Epithelial cell of prostate (primary cell): ENCODE measurements at regions not wholly inside any gene's neighbourhood (a gene's known extent, or its start where the extent isn't known, plus 50 kb on each side); places are given as distances from the start of the nearest gene placed in this dataset.
"Not testable (repeated sequence)": the region's sequence is repeated elsewhere in the genome, so short reads cannot be mapped to it uniquely, and the experiment has no call there.

Experiments used
- DNase-seq: peaks from one replicate; pipeline ENCODE4 v3.0.0-alpha.2; 2011; ENCODE audit warnings: low read depth, low spot score
- H3K27ac ChIP-seq: fragments of 450-650 bp; 2 replicates; pipeline ENCODE4 v1.5.1; 2017; ENCODE audit warnings: mild to moderate bottlenecking

DNA sequence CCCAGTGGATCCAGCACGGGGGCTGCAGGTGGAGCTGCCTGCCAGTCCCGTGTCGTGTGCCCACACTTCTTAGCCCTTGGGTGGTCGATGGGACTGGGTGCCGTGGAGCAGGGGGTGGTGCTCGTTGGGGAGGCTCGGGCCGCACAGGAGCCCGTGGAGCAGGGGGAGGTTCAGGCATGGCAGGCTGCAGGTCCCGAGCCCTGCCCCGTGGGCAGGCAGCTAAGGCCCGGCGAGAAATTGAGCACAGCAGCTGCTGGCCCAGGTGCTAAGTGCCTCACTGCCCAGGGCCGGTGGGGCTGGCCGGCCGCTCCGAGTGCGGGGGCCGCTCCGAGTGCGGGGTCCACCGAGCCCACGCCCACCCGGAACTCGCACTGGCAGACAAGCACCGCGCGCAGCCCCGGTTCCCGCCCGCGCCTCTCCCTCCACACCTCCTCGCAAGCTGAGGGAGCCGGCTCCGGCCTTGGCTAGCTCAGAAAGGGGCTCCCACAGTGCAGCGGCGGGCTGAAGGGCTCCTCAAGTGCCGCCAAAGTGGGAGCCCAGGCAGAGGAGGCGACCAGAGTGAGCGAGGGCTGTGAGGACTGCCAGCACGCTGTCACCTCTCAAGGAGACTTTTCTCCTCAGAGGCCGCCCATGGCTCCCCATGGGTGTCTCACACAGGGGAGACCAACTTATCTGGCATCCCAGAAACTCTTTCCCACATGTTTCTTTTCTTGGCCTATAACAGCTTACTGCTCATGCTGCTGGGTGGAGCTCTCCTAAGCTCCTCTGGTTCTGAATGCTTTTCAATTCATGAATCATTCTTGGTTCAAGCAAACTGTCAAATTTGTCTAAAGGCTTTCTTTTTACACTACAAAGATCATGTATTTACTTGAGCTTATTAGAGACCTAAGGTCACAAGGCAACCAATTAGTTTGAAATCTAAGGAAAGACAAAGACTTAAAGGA lies 885.1 kb downstream of the KCNT2 start:
- DNase-seq = not testable (repeated sequence)

DNA sequence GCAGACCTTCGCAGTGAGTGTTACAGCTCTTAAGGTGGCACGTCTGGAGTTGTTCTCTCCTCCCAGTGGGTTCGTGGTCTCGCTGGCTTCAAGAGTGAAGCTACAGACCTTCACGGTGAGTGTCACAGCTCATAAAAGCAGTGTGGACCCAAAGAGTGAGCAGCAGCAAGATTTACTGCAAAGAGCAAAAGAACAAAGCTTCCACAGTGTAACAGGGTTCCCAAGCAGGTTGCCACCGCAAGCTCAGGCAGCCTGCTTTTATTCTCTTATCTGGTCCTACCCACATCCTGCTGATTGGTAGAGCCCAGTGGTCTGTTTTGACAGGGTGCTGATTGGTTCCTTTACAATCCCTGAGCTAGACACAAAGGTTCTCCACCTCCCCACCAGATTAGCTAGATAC lies 886.1 kb downstream of the KCNT2 start:
- DNase-seq, H3K27ac ChIP-seq: not testable (repeated sequence)

More for the DNA sequence above, 885.1 kb downstream of the KCNT2 start:
- not testable (repeated sequence) for H3K27ac ChIP-seq

DNA sequence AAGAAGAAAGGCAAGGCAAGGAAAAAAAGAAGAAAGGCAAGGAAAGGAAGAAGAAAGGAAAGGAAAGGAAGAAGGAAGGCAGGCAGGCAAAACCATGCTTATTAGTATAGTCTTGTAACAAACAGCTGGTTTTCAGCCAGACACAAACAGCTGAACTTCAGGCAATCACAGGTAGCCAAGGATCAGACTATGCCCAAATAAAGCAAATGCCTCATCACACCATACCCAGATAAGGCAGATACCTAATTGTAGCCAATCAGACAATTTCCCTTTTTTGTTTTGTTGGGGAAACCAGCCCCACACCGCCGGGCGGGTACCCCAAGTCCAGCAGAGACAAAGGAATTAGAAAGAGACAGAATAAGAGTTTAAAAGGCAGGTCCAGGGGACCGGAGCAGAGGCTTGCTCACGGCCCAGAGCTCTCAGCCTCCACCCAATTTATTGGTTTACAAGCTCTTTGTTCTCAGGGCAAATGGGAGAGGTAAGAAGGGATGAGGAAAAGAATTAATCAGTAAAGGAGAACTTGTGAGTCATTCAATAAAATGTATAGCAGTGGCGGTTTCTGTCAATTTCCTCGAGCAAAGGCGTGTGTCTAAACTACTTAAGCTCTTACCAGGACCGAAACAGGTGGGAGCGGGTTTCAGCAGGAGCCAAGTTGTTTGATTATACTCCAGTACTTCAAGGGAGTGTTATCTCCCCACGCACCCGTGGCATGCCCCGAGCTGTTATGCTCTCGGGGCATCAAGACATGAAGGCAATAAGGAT lies 886.8 kb downstream of the KCNT2 start:
- no peak overlapping the region for H3K27ac ChIP-seq
- peak; percentile 20 for DNase-seq

DNA sequence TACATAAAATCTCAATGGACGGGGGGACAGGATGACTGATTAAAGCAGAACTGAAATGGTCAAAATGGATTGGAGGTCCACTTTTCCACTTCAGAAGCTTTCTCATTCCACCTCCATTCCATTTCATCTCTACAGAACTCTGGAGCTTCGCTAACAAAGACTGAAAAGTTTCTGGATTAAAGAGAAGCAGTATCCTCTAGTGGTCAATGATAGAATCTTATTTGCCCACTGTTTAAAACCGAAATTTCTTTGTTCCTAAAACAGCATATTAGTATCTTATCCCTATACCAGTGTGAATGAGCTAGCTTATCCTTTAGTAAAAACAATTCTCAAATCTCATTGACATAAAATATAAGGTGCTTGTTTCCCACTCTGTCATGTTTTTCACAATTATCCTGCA lies 890.6 kb downstream of the KCNT2 start:
- no peak for DNase-seq
- H3K27ac ChIP-seq = no peak overlapping the region

DNA sequence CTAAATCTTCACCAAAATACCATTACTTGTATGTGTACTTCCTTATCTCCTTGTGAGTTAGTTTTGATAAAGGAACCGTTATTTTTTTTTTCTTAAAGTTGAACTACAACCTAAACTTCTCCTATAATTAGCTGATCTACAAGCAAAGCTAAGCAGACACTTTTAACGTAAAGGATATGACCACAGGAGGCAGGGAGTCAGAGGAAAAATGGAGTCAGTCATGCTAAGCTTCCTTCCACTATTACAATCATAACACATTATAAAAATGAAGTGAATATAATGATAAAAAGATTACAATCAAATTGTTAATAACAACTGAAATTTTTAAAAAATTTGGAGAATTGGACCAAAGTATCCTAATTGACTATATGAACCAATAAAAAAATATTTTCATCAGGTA lies 892.6 kb downstream of the KCNT2 start:
- no peak for DNase-seq
- no peak overlapping the region for H3K27ac ChIP-seq

DNA sequence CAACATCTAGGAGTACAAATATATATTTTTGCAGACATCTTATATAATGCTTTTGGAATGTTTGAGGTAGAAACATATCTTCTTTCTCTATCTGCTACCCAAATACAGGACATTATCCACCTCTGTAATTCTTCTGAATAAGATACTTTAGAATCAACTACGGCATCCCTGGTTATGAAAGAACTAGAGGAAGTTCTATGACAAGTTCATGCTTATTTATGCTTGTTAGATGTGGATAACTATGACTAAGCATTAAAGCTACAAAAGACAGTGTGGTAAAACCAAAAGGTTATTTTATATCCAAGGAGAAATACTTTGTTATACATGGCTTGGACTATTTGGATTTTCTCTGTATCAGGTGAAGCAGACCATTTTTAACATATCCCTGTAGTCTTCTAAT lies 894.0 kb downstream of the KCNT2 start:
- DNase-seq = no peak
- H3K27ac ChIP-seq = no peak overlapping the region

DNA sequence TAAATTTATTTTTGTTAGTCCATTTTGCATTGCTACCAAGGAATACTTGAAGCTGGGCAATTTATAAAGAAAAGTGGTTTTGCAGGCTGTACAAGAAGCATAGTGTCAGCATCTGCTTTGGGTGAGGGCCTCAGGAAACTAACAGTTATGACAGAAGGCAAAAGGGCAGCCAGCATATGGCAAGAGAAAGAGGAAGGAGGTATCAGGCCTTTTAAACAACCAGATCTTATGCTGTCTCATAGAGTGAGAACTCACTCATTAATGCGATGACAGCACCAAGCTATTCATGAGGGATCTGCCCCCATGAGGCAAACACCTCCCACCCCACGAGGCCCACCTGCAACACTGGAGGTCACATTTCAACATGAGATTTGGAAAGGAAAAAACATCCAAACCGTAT lies 898.4 kb downstream of the KCNT2 start:
- DNase-seq = no peak
- H3K27ac ChIP-seq = no peak overlapping the region

DNA sequence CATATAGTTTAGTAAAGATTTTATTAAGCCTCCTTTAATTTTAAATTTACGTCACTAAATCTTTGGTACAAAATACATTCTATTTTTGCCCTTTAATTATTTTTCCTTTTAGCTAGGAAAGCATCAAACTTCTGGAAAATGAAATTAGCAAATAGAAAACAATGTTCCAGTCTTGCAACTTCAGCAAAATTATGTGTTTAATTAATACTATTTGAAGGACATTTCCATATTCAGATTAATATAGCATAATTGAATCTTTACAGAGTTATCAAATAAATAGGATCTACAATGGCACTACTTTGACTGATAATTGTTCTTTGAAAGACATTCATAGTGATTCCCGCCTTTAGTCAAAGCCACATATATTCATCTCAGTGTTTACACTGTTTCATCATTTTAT lies 904.2 kb downstream of the KCNT2 start:
- DNase-seq = no peak
- H3K27ac ChIP-seq = no peak overlapping the region

DNA sequence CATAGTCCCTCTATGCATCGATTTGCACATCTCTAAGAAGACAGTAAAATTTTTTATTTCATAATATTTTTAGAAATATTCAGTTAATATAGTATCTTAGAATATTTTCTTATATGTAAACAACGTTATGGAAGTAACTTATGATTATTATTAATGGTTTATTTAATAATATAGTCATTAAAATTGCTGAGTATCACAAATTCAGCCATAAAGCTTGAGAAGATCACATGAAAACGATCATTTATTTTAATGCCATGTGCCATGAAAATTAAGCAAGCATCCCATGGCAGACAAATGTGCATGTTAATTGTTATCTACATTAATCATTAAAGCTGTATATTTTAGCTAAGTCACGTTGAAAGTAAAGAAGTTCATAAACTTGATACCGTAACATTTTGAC lies 907.1 kb downstream of the KCNT2 start:
- DNase-seq = no peak
- H3K27ac ChIP-seq = no peak overlapping the region

DNA sequence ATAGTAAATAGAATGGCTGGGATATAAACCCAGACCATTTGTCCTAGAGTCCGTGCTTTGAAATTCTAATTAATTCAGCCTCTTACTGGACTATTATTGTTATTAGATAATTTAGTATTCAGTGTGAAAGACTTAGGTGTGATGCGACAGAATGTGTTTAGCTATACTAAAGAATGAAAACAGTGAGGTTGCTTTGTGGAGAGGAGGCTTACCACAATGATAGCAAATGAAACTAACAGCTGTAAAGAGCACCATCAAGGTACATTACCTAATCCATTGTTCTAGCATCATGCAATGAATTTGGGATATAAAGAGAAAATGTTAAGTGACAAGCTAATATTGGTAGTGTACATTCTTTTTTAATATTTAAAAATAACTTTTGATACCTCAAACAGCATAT lies 911.1 kb downstream of the KCNT2 start:
- no peak for DNase-seq
- no peak overlapping the region for H3K27ac ChIP-seq

DNA sequence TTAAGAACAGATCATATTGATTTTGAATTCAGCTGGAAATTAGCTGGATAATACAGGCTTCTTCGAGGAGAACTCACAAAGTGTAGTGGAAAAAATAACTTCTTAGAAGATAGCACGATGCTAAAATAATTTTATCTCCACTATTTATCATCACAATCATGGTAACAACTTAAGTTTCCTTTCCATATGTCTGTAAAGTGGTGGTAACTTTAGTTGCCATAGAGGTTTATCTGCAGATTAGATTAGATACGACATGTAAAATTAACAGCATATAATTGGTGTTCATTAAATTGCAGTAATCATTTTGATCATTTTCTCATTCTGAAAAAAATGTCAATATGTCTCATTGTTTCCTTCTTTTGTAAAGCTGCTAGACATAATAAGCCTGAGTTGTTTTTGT lies 921.5 kb downstream of the KCNT2 start:
- DNase-seq = no peak

DNA sequence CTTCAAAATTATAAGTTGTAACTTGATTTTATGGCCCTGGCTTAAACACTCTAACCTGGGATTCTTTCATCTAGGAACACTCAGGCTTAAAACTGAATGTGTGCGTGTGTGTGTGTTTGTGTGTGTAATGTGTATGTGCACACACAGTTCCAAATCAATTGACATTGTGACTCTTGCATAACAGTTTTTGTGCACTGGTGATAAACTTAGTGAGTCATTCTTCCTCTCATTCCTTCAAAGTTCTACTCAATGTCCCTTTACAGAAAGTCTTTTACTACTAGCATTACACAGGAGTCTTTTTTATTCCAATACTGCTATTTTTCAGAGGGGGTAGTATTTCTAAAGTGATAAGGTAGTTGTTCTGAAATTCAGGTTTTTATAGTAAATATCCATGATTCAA lies 943.6 kb downstream of the KCNT2 start:
- DNase-seq = no peak
- H3K27ac ChIP-seq = no peak overlapping the region

More for the DNA sequence above, 921.5 kb downstream of the KCNT2 start:
- H3K27ac ChIP-seq = no peak overlapping the region

DNA sequence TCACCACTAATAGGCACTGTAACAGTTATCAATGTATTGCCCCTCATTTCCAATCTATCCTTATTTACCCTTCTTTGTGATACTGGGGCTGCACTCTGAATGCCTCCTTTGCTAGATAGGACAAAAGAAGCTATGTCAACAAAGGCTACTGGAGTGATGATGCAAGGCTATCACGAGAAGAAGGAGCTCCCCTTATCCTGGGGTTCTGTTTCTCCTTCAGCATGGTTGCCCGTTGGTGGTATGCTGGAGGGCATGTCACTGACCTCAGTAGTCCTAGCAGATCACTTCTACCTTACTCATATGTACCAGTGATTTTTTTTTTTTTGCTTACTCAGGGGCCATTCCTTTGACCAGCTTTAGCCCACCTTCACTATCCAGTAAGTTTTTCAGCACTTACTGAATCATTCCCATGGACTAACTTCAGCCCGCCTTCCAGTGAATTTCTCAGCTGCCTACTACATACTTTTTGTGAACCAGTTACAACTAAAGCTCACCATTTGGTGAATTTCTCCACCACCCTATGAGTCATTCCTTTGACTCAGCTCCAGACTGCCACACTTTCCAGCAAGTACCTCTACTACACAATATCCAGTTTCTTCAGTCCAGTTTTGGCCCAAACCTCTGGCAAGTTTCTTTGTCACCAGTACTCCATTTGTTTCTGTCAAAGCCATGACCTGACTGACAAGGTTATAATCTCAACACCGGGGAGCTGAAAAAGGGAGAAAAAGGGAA lies 944.5 kb downstream of the KCNT2 start:
- DNase-seq = peak; percentile 43
- no peak overlapping the region for H3K27ac ChIP-seq

DNA sequence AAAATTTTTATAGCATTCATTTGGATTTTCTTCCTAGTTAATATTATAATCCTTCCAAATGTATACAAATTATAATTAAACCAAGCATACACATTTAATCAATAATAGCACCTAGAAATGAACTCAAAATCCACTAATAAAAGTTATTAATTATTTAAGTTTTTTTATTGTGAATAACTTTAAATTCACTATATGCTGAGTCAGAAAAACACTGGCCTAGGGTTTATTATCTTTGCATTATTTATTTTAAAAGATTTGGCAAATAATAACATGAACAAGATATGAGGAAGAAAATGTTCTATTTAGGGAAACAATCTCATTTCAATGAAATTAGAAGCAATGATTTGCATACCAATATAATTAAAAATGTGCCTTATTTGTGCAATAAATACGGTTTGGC lies 951.5 kb downstream of the KCNT2 start:
- no peak for DNase-seq
- no peak overlapping the region for H3K27ac ChIP-seq

DNA sequence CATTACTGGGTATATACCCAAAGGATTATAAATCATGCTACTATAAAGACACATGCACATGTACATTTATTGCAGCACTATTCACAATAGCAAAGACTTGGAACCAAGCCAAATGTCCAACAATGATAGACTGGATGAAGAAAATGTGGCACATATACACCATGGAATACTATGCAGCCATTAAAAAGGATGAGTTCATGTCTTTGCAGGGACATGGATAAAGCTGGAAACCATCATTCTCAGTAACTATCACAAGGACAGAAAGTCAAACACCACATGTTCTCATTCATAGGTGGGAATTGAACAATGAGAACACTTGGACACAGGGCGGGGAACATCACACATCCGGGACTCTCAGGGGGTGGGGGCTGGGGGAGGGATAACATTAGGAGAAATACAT lies 959.4 kb downstream of the KCNT2 start:
- not testable (repeated sequence) for DNase-seq, H3K27ac ChIP-seq

DNA sequence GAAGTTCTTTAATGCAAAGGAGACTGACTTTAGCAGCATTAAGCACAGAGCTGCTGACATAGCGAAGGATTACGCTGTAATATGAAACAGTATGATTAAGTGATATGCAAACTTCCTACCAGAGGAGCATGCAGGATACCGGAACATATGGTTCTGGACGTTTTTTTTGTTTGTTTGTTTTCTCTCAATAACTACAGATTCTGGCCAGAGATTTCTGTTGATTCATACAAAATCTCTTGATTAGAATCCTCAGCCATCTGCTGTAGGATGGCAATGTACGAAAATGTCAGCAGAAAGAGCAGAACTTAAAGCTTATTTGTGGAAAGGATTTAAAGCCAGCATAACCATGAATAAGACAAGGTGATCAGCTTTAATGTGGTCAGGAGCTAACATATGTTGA lies 970.7 kb downstream of the KCNT2 start:
- no peak for DNase-seq
- no peak overlapping the region for H3K27ac ChIP-seq

DNA sequence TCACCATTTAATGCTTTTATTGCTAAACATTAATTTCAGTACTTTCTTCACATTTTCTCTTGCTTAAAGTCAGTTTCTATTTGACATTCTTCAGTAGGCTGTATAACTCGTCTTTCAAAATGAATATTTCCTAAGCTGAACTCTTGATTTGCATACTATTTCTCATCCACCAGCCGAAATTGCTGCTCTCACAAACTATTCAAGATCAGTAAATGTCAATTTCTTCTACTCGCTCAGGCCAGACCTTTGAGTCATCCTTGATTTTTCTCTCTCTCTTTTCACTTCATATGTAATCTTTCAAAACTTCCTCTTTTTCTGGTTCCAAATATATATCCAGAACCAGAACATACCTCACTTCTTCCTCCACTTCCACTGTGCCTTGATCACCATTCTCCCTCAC lies 990.0 kb downstream of the KCNT2 start:
- no peak overlapping the region for H3K27ac ChIP-seq

DNA sequence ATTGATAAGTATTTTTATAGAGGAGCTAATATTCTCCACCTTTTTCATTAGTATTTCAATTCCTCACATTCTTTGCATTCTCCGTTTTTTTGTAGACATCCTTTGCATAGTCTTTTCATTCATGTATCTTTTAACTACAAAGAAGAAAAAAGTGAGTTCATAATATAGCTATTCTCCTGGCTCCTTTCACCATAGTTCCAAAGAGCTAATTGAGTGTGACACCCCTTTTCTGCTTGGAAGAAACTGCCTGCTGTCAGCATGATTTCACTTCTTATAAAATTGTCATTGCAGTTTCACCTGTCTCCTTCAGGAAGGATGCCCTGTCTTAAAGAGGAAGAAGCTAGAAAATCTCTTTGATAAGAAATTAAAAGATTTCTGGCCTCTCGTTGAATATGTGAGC lies 991.1 kb downstream of the KCNT2 start:
- DNase-seq = no peak
- H3K27ac ChIP-seq = no peak overlapping the region

More for the DNA sequence above, 990.0 kb downstream of the KCNT2 start:
- no peak for DNase-seq

DNA sequence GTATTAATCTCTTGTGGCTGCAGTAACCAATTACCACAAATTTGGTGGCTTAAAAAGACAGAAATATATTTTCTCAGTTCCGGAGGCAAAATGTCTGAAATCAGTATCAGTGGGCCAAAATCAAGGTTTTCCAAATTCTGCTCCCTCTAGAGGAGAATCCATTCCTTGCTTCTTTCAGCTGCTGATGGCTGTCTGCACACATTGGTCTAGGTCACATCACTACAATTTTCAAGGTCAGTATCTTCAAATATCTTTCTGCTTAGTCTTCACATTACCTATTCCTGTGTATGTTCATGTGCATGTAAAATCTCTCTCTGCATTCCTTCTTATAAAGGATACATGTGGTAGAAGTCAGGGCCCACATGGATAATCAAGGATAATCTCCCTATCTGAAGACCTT lies 999.4 kb downstream of the KCNT2 start:
- DNase-seq = no peak
- no peak overlapping the region for H3K27ac ChIP-seq

DNA sequence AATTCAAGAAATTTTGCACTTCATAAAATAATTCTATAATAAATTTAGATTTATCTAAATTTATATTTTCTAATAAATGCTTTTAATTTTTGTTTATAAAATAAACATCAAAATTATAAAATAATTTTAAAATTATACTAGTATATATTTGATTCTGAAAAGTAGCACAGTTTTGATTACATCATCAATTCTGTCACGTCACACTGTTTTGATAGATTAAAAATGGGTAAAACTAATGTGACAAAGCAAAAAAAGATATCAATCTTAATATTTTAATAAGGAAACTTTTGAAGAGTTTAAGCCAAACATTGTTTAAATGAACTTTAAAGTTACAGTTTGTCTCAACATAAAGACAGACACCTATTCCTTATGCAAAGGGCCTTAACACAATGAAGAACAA lies 1001.8 kb downstream of the KCNT2 start:
- no peak for DNase-seq
- H3K27ac ChIP-seq = no peak overlapping the region

DNA sequence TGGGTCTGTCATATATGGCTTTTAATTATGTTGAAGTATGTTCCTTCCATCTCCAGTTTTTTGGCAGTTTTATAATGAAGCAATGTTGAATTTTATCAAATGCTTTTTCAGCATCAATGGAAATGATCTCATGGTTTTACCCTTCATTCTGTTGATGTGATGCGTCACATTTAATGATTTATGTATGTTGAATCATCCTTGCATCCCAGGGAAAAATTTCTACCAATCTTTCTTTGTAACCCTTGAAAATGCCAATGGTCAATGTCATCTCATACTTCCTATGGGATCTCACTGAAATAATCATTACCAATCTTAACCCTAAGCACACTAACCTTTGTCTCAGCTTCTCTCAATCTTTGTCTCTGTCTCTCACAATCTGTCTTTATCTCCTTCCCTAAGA lies 1004.0 kb downstream of the KCNT2 start:
- DNase-seq = no peak
- H3K27ac ChIP-seq = peak overlapping the region; percentile 29
